SW480 (cell line): ENCODE measurements at regions not wholly inside any gene's neighbourhood (a gene's known extent, or its start where the extent isn't known, plus 50 kb on each side); places are given as distances from the start of the nearest gene placed in this dataset.
A peak's percentile ranks its signal among the peaks of the same experiment; 100 is the strongest.
"Not testable (repeated sequence)": the region's sequence is repeated elsewhere in the genome, so short reads cannot be mapped to it uniquely, and the experiment has no call there.

Experiments
- DNase-seq: peaks from one replicate; pipeline ENCODE4 v3.0.0-alpha.2; 2016; ENCODE audit warnings: low spot score

DNA sequence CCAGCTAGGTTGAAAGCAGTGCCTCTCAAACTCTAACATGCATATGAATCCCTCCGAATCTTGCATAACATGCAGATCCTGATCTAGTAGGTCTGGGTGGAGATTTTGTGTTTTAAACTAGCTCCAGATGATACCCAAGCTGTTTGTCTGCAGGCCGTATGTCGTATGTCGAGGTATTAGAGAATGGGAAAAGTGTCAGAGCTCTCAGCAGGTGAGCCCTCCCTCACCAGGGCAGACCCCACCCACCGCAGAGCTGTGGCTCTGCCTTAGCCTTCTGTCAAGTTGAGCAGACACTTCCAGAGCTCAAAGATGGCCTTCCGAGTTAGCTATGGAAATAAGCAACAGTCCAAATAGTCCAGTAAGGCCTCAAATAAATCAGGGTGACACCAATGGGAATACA is 83.2 kb upstream of the MAP3K1 start:
- no peak for DNase-seq

DNA sequence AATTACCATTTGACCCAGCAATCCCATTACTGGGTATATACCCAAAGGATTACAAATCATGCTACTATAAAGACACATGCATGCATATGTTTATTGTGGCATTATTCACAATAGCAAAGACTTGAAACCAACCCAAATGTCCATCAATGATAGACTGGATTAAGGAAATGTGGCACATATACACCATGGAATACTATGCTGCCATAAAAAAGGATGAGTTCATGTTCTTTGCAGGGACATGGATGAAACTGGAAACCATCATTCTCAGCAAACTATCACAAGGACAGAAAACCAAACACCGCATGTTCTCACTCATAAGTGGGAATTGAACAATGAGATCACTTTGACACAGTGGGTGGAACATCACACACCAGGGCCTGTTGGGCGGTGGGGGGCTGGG is 83.9 kb upstream of the MAP3K1 start:
- not testable (repeated sequence) for DNase-seq

DNA sequence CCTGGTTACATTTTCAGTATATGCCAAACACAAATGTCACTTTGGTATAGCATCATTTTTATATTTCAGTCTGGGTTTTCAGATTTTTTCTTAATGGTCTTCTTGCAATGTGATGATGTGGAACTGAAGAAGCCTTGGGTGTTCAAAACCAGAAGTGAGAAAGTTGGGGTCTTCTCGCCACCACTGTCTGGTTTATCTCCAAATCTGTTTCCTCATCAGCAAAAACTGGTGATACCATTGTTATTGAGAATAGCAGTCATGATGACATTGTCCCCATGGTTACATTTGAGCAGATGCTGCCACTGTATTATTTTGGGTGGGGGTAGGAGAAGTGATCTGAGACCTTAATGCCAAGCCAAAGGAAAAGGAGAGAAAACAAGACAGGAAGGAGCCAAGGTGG is 85.9 kb upstream of the MAP3K1 start:
- no peak for DNase-seq

DNA sequence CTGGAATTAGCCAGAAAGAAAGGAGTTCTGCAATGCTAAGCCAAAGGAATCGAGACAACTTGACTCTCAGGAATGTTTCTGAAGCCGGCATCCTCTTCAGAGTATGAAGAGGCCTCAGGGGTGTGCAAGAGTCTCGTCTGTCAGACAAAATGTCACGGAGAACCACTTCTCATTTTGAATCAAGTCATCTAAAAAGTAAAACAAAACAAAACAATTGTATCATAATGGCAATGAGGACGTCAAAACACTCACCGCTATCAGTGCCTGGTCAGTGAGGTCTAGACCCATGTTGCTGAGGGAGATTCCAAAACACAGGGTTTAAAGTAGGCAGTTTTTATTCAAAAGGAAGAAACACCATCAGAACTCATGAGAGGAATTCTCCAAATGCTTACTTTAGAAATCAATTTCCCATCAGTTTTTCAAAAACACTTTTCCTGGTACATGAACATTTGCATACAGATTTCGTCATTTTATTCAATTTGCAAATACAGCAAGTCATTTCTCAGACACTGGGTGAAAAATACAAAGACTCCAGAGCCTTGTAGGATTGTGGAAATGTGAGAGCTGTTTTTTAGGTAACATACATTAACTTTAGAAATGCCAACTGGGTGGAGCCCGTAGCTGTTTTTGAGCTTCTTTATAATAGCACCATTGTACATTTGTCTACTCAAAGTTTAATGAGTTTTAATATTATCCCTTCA is 89.5 kb upstream of the MAP3K1 start:
- DNase-seq: no peak

DNA sequence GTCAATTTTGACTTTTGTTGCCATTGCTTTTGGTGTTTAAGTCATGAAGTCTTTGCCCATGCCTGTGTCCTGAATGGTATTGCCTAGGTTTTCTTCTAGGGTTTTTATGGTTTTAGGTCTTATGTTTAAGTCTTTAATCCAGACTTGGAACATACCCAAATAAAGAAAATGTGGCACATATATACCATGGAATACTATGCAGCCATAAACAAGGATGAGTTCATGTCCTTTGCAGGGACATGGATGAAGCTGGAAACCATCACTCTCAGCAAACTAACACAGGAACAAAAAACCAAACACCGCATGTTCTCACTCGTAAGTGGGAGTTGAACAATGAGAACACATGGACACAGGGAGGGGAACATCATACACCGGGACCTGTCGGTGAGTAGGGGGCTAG is 90.5 kb upstream of the MAP3K1 start:
- not testable (repeated sequence) for DNase-seq

DNA sequence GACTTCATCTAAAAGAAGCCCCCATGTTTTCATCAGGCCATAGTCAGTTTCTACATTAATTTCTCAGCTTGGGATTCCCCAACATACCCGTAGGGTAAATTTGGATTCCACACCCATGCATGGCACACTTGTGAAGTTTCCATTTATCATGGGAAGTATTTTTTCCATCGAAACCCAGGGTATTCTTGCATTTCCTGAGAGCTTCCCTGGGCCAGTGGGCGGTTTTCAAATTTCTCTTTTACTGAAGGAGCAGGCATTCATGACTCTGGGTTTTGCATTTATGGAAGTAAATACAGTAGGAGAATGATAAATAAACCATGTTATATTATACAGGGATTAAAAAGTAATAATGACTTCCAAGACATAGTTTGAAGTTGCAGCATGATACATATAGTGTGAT is 93.0 kb upstream of the MAP3K1 start:
- DNase-seq: no peak

DNA sequence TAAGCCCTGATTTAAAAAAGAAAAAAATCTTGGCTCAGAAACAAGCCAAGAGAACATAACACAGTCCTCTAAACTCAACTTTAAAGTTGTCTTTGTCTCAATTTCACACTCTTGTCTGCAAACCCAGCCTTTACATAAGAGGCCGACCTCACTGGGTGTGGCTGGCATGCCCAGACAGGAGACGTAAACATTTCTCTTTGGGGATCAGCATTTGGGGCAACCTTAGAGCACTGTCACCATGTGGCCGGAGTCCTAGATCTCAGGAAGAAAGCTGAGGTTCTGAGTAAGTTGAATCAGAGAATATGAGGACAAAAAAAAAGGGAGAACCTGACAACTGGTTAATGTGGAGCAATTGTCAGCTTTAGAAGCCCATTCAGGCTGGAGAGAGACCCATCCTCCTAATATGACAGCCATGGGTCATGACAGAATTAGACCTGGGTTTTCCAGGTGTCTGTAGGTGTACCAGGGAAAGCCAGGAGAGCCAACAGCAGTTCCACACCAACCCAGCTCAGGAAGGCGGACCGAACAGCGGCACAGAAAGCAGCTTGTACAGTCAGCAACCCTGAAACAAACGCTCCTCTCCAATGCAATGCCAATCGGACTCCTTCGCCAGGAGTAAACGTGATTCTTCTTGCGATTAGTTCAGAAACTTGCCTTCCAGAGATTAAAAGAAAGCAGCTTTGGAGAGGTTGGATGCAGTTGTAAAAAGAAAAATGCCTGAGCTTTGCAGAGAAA is 97.9 kb upstream of the MAP3K1 start:
- peak; percentile 14 for DNase-seq

DNA sequence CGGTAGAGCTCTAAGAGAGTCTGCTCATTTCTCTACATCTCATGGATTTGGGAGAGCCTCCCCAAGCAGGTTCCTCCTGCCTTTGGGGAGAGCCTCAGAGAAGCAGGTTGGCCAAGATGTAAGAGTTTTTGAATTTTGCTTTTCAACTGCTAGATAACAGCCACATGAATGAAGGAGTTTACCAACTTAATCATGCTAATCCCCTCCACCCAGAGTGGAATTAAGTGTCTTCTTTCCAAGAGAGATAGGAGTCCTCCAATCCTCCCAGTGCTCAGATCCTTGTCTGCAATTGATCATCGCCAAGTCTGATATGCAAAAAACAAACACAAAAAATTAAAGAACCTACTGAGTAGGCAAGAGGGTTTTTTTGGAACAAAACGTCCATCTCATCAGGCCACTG is 99.4 kb upstream of the MAP3K1 start:
- DNase-seq: no peak

DNA sequence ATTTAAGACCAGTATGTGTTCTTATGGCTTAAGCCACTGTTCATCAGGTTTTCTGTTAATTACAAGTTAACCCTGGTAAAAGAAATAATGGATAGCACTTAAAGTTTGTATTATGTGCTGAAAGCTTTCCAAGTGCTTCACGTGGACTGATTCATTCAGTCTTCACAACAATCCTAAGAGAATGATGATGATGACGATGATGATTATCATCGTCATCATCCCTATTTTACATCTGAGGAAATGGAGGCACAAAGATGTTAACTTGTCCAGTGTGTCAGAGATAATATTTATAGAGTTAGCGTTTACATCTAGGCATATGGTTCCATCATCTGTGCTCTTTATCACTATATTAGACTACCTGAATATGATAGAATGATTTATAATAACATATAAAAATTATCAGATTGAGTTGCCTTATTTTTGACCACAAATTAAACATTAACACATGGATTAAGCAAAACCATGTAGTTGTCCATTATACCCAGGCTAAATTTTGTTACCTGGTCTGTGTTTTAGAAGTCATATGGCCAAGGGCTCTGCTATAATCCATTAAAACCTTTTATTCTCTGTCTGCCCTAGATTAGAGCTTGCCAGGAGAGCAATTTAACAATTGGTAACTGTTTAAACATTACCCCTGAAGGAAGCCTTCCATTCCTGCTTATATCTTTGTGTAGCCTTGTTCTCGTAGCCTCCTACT is 102.3 kb upstream of the MAP3K1 start:
- no peak for DNase-seq

DNA sequence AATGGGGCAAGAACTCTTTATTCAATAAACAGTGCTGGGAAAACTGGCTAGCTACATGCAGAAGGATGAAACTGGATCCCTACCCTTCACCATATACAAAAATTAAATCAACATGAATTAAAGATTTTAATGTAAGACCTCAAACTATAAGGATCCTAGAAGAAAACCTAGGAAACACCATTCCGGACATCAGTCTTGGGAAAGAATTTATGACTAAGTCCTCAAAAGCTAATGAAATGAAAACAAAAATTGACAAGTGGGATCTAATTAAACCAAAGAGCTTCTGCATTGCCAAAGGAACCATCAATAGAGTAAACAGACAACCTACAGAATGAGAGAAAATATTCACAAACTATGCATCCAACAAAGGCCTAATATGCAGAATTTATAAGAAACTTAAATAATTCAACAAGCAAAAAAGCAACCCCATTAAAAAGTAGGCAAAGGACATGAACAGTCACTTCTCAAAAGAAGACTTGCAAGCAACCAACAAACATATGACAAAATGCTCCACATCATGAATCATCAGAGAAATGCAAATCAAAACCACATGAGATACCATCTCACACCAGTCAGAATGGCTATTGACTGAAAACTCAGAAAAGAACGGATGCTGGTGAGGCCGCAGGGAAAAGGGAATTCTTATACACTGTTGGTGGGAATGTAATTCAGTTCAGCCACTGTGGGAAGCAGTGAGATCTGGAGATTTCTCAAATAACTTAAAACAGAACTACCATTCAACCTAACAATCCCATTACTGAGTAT is 104.3 kb upstream of the MAP3K1 start:
- DNase-seq: peak; percentile 65

DNA sequence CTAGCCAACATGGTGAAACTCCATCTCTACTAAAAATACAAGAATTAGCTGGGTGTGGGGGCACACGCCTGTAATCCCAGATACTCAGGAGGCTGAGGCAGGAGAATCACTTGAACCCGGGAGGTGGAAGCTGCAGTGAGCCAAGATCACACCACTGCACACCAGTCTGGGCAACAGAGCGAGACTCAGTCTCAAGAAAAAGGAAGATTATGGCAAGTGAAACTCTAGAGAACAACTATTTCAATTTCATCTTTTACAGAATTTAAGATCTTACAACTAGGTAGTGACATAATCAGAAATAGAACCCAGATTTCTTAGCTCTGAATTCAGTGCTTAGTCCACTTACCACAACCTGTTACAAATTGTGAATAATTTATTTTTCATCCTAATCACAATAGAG is 108.8 kb upstream of the MAP3K1 start:
- DNase-seq: no peak

DNA sequence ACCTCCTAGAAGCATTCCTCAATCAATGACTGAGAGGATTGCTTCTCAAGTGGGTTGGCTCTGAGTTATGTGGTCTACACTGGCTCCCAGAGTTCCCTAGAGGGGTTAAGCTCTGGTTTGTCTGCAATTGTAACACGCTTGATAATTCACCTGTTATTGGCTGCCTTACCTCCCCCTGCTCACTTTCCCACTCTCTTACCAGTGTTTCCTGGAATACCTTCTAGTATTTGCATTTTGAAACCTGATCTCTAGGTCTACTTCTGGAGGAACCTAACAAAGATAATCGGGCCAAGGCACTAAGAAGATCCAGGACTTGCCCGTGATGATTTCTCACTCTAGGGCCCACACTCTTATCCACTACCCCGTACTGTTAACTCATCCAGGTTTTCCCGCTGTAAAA is 110.1 kb upstream of the MAP3K1 start:
- no peak for DNase-seq

DNA sequence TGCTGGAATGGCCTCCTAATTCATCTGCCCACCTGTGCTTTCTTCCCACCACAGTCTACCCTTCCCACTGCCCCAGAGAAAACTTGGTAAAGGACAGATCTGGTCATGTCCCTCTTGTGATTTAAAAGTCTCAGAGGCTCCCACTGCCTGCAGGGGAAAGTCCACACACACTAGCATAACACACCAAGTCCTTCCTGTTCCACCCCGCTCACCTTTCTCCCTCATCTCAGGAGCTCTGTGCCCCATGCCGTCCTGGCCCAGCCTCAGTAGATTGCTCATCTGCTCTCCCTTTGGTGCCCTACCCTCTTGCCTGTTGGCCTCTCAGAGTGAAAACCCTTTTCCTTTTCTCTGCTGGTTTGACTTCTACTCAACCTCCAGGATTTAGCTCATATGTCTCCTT is 111.4 kb upstream of the MAP3K1 start:
- no peak for DNase-seq

DNA sequence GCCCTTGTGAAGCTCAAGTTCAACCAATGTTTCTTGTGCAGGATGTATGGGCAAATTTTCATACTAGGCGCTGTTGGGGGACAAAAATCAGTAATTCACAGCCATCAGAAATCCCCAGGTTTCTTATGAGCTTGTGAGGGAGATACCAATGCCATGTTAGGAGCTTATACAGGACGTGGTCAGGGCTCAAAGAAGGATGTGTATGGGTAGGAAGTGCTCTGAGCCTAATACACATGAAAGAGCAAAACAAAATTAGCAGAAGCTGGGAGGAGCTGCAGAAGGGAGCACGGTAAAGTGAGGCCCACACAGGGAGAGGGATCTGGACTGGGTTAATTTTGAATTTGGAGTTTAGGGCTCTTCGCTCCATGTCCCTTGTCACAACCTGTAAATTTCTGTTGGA is 114.6 kb upstream of the MAP3K1 start:
- DNase-seq: no peak

DNA sequence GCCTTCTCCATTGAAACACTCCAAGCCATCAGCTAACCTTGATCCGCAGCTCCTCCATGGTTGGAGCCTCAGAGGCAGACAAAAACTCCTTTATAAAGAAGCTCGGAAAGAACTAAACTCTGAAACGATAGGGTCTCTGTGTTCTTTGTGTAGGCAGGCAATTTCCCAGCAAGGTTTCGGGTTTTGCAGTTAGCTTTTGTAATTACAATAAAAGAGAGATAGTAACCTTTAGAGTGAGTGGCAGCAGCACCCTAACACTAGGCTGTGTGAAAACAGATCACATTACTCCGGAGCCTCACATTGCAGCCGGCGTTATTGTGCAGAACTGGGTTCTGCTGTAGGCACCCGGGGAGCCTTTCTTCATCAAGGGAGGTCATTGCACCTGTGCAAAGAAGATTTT is 115.8 kb upstream of the MAP3K1 start:
- no peak for DNase-seq

DNA sequence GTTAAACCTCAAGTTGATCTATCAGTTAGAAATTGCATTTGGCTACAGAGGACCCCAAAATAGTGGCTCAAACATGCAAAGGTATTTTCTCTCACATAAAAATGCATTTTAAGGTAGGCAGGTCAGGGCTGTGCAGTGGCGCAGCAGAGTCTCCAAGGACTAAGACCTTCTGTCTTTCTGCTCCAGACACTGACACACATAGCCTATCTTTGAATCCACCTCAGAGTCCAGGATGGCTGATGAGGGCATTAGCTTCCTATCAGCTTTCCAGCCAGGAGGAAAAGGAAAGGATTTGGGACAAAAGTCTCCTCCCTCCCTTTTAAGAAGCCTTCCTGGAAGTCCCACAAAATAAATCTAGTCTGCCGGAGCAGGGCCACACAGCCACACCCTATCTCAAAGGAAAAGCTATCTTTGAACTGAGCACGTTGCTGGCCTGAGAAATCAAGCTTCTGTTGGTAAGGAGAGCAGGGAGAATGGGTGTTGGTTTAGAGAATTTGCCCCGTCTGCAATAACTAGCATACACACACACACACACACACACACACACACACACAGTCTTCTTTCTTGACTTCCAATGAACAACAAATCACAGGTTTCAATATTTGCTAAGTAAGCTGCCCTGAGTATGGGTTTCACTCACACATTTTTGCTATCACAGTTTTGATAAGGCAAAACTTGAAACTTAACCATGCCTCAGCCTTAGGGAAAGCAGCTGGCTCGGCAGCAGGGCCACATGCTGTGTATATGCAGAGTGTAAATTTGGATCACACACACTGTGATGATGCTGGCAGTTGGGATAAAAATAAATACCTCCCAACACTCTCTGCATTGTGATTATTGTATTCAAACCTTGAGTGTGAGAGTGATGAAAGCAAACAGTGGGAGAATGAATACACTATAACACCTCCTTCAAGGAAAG is 116.6 kb upstream of the MAP3K1 start:
- no peak for DNase-seq

DNA sequence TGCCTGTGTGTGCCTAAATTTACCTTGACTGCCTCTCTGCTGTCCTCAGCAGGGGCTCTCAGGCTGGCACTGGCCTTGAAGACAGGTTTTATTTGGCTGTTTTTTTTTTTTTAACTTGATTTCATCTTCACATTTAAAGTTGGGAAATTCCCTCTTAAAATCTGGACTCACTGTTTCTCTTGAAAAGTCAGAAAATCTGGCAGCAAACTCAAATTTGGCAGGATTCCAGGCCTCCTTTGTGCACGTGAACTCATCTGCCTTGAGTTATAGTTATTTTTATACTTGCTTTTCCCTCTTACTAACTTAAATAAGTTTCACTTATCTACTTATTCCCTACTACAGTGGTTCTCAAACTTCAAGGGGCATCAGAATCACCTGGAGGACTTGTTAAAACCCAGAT is 118.4 kb upstream of the MAP3K1 start:
- DNase-seq: no peak

DNA sequence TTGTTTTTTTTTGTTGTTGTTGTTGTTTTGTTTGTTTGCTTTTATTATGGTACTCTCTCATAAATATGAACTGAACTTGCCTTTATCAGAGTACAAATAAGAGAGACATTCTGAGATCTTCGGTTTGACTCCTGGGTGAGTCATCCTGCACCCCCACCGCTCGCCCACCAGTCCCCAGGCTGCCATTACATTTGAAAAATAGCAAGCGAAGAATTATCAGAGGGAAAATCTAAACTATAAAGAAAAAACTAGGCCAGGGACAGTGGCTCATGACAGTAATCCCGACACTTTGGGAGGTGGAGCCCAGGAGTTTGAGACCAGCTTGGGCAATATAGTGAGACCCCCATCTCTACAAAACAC is 122.1 kb upstream of the MAP3K1 start:
- no peak for DNase-seq

DNA sequence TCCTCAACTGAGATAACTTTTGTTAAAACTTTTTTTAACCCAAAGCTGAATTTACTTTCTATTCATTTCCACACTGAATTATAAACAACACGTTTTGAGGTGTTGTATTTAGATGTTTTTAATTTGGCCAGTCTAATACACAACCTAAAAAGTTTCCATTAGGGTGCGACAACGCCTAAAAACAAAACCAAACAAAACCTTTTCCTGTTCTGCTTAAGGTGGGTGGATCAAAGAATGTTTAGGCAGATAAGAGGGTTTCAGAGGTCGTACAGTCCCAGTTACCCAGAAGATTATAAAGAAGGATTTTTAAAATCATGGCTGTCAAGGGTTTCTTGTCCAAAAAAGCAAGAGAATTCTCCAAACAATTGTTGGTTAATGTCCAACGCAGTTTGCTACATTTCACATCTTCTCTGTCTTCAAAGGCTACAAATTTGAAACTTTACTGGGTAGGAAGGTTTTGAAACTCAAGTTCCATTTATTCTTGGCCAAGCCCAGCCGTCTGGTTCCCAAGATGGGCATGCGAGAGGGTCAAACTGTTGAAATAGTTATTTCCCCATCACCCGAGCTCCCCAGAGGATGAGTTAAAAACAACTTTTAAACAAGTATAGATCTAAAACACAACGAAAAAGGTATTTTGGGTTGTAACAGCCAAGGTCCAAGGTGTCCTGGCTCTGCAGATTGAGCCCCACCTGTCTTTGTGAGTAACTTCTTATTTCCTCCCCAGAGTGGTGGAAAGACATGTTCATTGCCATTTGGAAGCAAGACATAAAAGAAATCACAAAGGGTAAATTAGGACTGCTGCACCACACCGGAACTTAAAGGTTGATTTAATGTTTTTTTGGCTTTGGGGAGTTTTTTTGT is 122.8 kb upstream of the MAP3K1 start:
- DNase-seq: no peak

DNA sequence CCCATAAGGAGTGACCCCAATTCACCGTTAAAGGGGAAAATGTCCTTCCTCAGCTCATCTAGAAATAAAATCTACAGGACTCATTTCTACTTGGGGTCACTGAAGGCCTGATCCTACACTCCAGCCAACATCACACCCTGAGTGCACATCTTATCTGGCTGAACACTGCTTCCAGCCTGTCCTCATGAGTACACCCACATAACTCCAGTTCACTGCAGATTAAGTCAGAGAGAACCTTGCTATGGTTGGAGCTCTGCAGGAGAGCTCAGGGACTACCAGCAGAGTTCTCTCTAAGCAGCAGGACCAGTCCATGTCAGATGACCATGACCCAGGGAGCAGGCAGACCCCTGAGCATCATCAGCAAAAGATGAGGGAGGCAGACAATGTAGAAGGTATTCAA is 126.9 kb upstream of the MAP3K1 start:
- no peak for DNase-seq
